ENCODE measurements at regions not wholly inside any gene's neighbourhood (a gene's known extent, or its start where the extent isn't known, plus 50 kb on each side); places are given as distances from the start of the nearest gene placed in this dataset.

- TF ChIP-seq YY1 (IDR thresholded peaks at IDR 0.05; ENCODE audit: insufficient read depth, insufficient read length), result no peak
- no peak for TF ChIP-seq ZNF274 (IDR thresholded peaks at IDR 0.05; ENCODE audit: low read depth, low read length)
Measured at GRCh38 chr15:39285071-39285470, 295.8 kb upstream of the THBS1 start.
